Brain microvascular endothelial cell (primary cell): ENCODE measurements at regions not wholly inside any gene's neighbourhood (a gene's known extent, or its start where the extent isn't known, plus 50 kb on each side); places are given as distances from the start of the nearest gene placed in this dataset.

ENCODE experiments used
- DNase-seq: peaks from one replicate; pipeline ENCODE4 v3.0.0-alpha.2; 2020
- H3K27ac ChIP-seq: fragments of 250-450 bp; sonication (Bioruptor Pico); 2 replicates; pipeline ENCODE4 v1.5.1; 2020; ENCODE audit warnings: mild to moderate bottlenecking, moderate library complexity
- H3K27me3 ChIP-seq: fragments of 250-450 bp; sonication (Bioruptor Pico); replicated peaks from 2 replicates; pipeline ENCODE4 v1.5.1; 2020; ENCODE audit warnings: mild to moderate bottlenecking
- H3K36me3 ChIP-seq: fragments of 250-450 bp; sonication (Bioruptor Pico); replicated peaks from 2 replicates; pipeline ENCODE4 v1.5.1; 2020; ENCODE audit warnings: mild to moderate bottlenecking
- H3K4me3 ChIP-seq: 2 replicates; pipeline ENCODE4 v1.5.1; 2011; ENCODE audit warnings: low read depth, mild to moderate bottlenecking, control low read depth, low read length, moderate library complexity
- CTCF ChIP-seq: IDR thresholded peaks from 2 replicates; pipeline ENCODE4 v1.5.1; 2011; ENCODE audit warnings: low read depth, mild to moderate bottlenecking, moderate library complexity, low read length, control low read depth, inconsistent platforms; ENCODE audit errors: missing control alignments
- in situ Hi-C: cut with HindIII; loops from 2 replicates; pipeline ENCODE4 v1.10.0; 2017; ENCODE audit warnings: low sequenced_read_pairs, low pct_ligation_motif_present

- TF ChIP-seq CTCF: no peak
- Histone ChIP-seq H3K36me3 (no peaks in the 10 kb centered on the region), H3K4me3 (no peak overlapping the region), H3K27me3 (peaks cover 2% of the 10 kb centered on the region), H3K27ac (no peak overlapping the region)
- in situ Hi-C loops: no loop called here
- no peak for DNase-seq
These were observed 202.4 kb downstream of the IRF8 start for GRCh38 chr16:86101137-86101896.

- Histone ChIP-seq H3K4me3 (no peak overlapping the region), H3K27ac (no peak overlapping the region), H3K27me3 (peaks cover 2% of the 10 kb centered on the region), H3K36me3 (no peaks in the 10 kb centered on the region)
- TF ChIP-seq CTCF: no peak
- DNase-seq: no peak
- in situ Hi-C loops: no loop called here
These were observed 202.9 kb downstream of the IRF8 start for GRCh38 chr16:86101897-86102157.

- in situ Hi-C loops: no loop called here
- no peak for DNase-seq
- Histone ChIP-seq H3K4me3 (no peak overlapping the region), H3K27ac (no peak overlapping the region), H3K36me3 (no peaks in the 10 kb centered on the region), H3K27me3 (peaks cover 2% of the 10 kb centered on the region)
- TF ChIP-seq CTCF: no peak
These were observed 204.4 kb downstream of the IRF8 start for GRCh38 chr16:86103320-86103719.

GRCh38 chr16:86104537-86105048 is 205.6 kb downstream of the IRF8 start:
- in situ Hi-C loops: no loop called here
- no peaks in the 10 kb centered on the region for H3K36me3 ChIP-seq
- DNase-seq: no peak
- no peaks in the 10 kb centered on the region for H3K27me3 ChIP-seq
- no peak overlapping the region for H3K27ac ChIP-seq
- H3K4me3 ChIP-seq: no peak overlapping the region
- no peak for TF ChIP-seq CTCF

GRCh38 chr16:86107215-86107825 is 208.4 kb downstream of the IRF8 start:
- Histone ChIP-seq H3K27ac (no peak overlapping the region), H3K36me3 (no peaks in the 10 kb centered on the region), H3K27me3 (no peaks in the 10 kb centered on the region), H3K4me3 (no peak overlapping the region)
- in situ Hi-C loops: no loop called here
- DNase-seq: no peak
- no peak for TF ChIP-seq CTCF
